ENCODE measurements at regions not wholly inside any gene's neighbourhood (a gene's known extent, or its start where the extent isn't known, plus 50 kb on each side); places are given as distances from the start of the nearest gene placed in this dataset.

GRCh38 chr11:134901542-134901941 lies 489.5 kb upstream of the B3GAT1 start:
- TF ChIP-seq CTCF (IDR thresholded peaks at IDR 0.05 in 4 of 5, conservative IDR thresholded peaks at IDR 0.05 in 1 of 5): no peak
- no peak for TF ChIP-seq POLR2A (IDR thresholded peaks at IDR 0.05)
